Gastrocnemius medialis (tissue), 4 donors: ENCODE measurements at regions not wholly inside any gene's neighbourhood (a gene's known extent, or its start where the extent isn't known, plus 50 kb on each side); places are given as distances from the start of the nearest gene placed in this dataset.

ENCODE experiments used
- ATAC-seq, 2 donors: fragments of 150-250 bp; one replicate each; pipeline ENCODE4 v1.9.1; 2016
- DNase-seq, 2 donors: peaks; one replicate each; pipeline ENCODE4 v3.0.0-alpha.2; 2019
- H3K27ac ChIP-seq, 4 donors: fragments of 200-600 bp; sonication (generic); 1 replicate in 1 of 4; 2 replicates in 3 of 4; pipeline ENCODE4 v1.5.1; 2016 to 2018; ENCODE audit warnings: mild to moderate bottlenecking in 2 of 4, moderate library complexity in 1 of 4
- H3K27me3 ChIP-seq, 3 donors: fragments of 200-600 bp; sonication (generic) in 2 of 3; 1 replicate in 1 of 3; 2 replicates in 2 of 3; pipeline versions ENCODE4 v1.5.1 to v1.6.0; 2016 to 2019; ENCODE audit warnings: mild to moderate bottlenecking in 1 of 3, moderate library complexity in 1 of 3
- H3K36me3 ChIP-seq, 2 donors: fragments of 200-600 bp; sonication (generic) in 1 of 2; one replicate each; pipeline ENCODE4 v1.5.1; 2017 to 2018
- H3K4me1 ChIP-seq, 2 donors: fragments of 200-600 bp; sonication (generic) in 1 of 2; one replicate each; pipeline ENCODE4 v1.5.1; 2016 to 2017; ENCODE audit warnings: mild to moderate bottlenecking in 2 of 2
- H3K4me3 ChIP-seq, 4 donors: fragments of 200-600 bp; sonication (generic) in 3 of 4; 1 replicate in 1 of 4; 2 replicates in 3 of 4; pipeline ENCODE4 v1.5.1; 2016 to 2019; ENCODE audit warnings: mild to moderate bottlenecking in 2 of 4
- H3K9me3 ChIP-seq, 3 donors: fragments of 200-600 bp; sonication (generic) in 2 of 3; 1 replicate in 1 of 3; 2 replicates in 2 of 3; pipeline ENCODE4 v1.5.1; 2016 to 2019
- CTCF ChIP-seq, 5 experiments: fragments of 450-650 bp in 3 of 5; fragments of 200-600 bp in 2 of 5; sonication (generic) in 2 of 5; IDR thresholded peaks in 4 of 5; conservative IDR thresholded peaks in 1 of 5; 1 replicate in 4 of 5; 2 replicates in 1 of 5; pipeline ENCODE4 v1.5.1; 2016 to 2019; ENCODE audit warnings: antibody characterized with exemption in 5 of 5, mild to moderate bottlenecking in 3 of 5, moderate library complexity in 3 of 5
- POLR2A ChIP-seq, 2 donors: fragments of 450-650 bp; IDR thresholded peaks; one replicate each; pipeline ENCODE4 v1.6.1; 2017; ENCODE audit warnings: antibody characterized with exemption in 2 of 2, mild to moderate bottlenecking in 2 of 2, moderate library complexity in 2 of 2
- in situ Hi-C, 4 donors: fragments of 200-750 bp; cut with MboI; loops; one replicate each; pipeline versions ENCODE4 v1.15.0 to v1.8.0; 2017; ENCODE audit warnings: low sequenced_read_pairs in 4 of 4
- intact Hi-C: fragments of 100-400 bp; cut with DNase I; formaldehyde crosslinking; loops from one replicate; pipeline ENCODE4 v1.15.1; 2023; ENCODE audit warnings: low total_unique reads

GRCh38 chr3:181915551-181915950 lies 203.8 kb downstream of the SOX2 start:
- H3K36me3 ChIP-seq: no peaks in the 10 kb centered on the region
- no peaks in the 10 kb centered on the region for H3K9me3 ChIP-seq
- H3K27ac ChIP-seq: no peak overlapping the region
- H3K27me3 ChIP-seq: no peaks in the 10 kb centered on the region
- no peak overlapping the region for H3K4me3 ChIP-seq
- DNase-seq: no peak
- no peak for ATAC-seq
- in situ Hi-C loops (no loop called here), intact Hi-C loops (no loop called here)
- TF ChIP-seq CTCF (IDR thresholded peaks at IDR 0.05 in 4 of 5, conservative IDR thresholded peaks at IDR 0.05 in 1 of 5) (no peak), POLR2A (IDR thresholded peaks at IDR 0.05) (no peak)
- H3K4me1 ChIP-seq: no peaks in the 10 kb centered on the region

DNA sequence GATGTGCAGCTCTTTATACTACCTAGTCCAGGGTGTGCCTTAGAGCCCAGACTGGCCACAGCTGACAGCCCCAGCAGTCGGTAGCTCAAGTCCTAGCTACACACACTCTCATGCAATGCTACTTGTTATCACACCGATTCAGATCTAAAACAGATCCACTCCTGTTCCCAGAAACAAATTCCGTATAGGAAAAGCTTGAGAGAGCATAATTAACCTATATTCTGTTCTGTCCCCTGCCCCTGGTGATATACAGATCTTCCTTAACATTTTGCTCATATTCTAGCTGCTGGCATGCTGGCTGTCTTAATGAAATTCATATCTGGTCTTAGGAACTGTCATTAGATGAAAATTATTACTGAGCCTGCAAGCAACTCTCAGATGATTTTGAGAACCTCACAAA lies 204.3 kb downstream of the SOX2 start:
- no peaks in the 10 kb centered on the region for H3K36me3 ChIP-seq
- H3K4me3 ChIP-seq: no peak overlapping the region
- DNase-seq (no peak), ATAC-seq (no peak)
- intact Hi-C loops: no loop called here
- in situ Hi-C loops: no loop called here
- no peak overlapping the region for H3K27ac ChIP-seq
- no peaks in the 10 kb centered on the region for H3K4me1 ChIP-seq
- no peaks in the 10 kb centered on the region for H3K9me3 ChIP-seq
- TF ChIP-seq CTCF (IDR thresholded peaks at IDR 0.05 in 4 of 5, conservative IDR thresholded peaks at IDR 0.05 in 1 of 5) (no peak), POLR2A (IDR thresholded peaks at IDR 0.05) (no peak)
- H3K27me3 ChIP-seq: no peaks in the 10 kb centered on the region

- Histone ChIP-seq H3K4me3 (no peak overlapping the region), H3K9me3 (no peaks in the 10 kb centered on the region), H3K36me3 (no peaks in the 10 kb centered on the region), H3K27me3 (no peaks in the 10 kb centered on the region), H3K27ac (no peak overlapping the region), H3K4me1 (no peaks in the 10 kb centered on the region)
- ATAC-seq (no peak), DNase-seq (no peak)
- in situ Hi-C loops: no loop called here
- TF ChIP-seq CTCF (IDR thresholded peaks at IDR 0.05 in 4 of 5, conservative IDR thresholded peaks at IDR 0.05 in 1 of 5): no peak
- no peak for TF ChIP-seq POLR2A (IDR thresholded peaks at IDR 0.05)
- intact Hi-C loops: no loop called here
These were observed 205.3 kb downstream of the SOX2 start for GRCh38 chr3:181917027-181917426.

GRCh38 chr3:181919375-181919774 lies 207.7 kb downstream of the SOX2 start:
- TF ChIP-seq POLR2A (IDR thresholded peaks at IDR 0.05) (no peak), CTCF (IDR thresholded peaks at IDR 0.05 in 4 of 5, conservative IDR thresholded peaks at IDR 0.05 in 1 of 5) (no peak)
- no peaks in the 10 kb centered on the region for H3K9me3 ChIP-seq
- in situ Hi-C loops: no loop called here

GRCh38 chr3:181920409-181920808 lies 208.7 kb downstream of the SOX2 start:
- H3K4me3 ChIP-seq: no peak overlapping the region
- ATAC-seq (no peak), DNase-seq (no peak)
- in situ Hi-C loops: no loop called here
- H3K9me3 ChIP-seq: no peaks in the 10 kb centered on the region
- no peaks in the 10 kb centered on the region for H3K4me1 ChIP-seq
- intact Hi-C loops: no loop called here
- no peaks in the 10 kb centered on the region for H3K27me3 ChIP-seq
- no peak overlapping the region for H3K27ac ChIP-seq
- H3K36me3 ChIP-seq: no peaks in the 10 kb centered on the region
- no peak for TF ChIP-seq CTCF (IDR thresholded peaks at IDR 0.05 in 4 of 5, conservative IDR thresholded peaks at IDR 0.05 in 1 of 5)
- TF ChIP-seq POLR2A (IDR thresholded peaks at IDR 0.05): no peak

More at GRCh38 chr3:181919375-181919774, 207.7 kb downstream of the SOX2 start:
- H3K27me3 ChIP-seq: no peaks in the 10 kb centered on the region
- no peaks in the 10 kb centered on the region for H3K4me1 ChIP-seq
- H3K36me3 ChIP-seq: no peaks in the 10 kb centered on the region
- no peak for ATAC-seq
- H3K4me3 ChIP-seq: no peak overlapping the region
- DNase-seq: no peak
- intact Hi-C loops: no loop called here
- no peak overlapping the region for H3K27ac ChIP-seq
